ENCODE measurements at regions not wholly inside any gene's neighbourhood (a gene's known extent, or its start where the extent isn't known, plus 50 kb on each side); places are given as distances from the start of the nearest gene placed in this dataset.

GRCh38 chr9:21592063-21592338, 109.9 kb upstream of the IFNE start:
- no peak for TF ChIP-seq ZNF549 (CRISPR knock-in tag; IDR thresholded peaks at IDR 0.05)
- TF ChIP-seq ZEB1 (IDR thresholded peaks at IDR 0.05; ENCODE audit: insufficient replicate concordance, low read depth) = no peak
- Histone ChIP-seq H3K27me3 (ENCODE audit: control insufficient read depth in 1 of 2, insufficient read depth in 2 of 2, low read length in 2 of 2) (no peaks in the 10 kb centered on the region), H3K4me1 (ENCODE audit: insufficient read depth, low read length) (no peaks in the 10 kb centered on the region), H4K20me1 (ENCODE audit: insufficient read depth, low read length) (no peaks in the 10 kb centered on the region), H3K79me2 (ENCODE audit: insufficient read depth, low read length) (no peaks in the 10 kb centered on the region), H3K4me3 (replicated peaks in 1 of 3; ENCODE audit: insufficient read depth in 1 of 3, low read depth in 2 of 3, low read length in 3 of 3) (no peak overlapping the region), H3K36me3 (replicated peaks in 1 of 2; ENCODE audit: control insufficient read depth in 1 of 2, insufficient read depth in 2 of 2, low read length in 2 of 2) (no peaks in the 10 kb centered on the region), H3K9me3 (ENCODE audit: low read length) (no peaks in the 10 kb centered on the region), H2AFZ (ENCODE audit: low read length) (no peak overlapping the region), H3K27ac (ENCODE audit: extremely low read length, insufficient read depth, low read length) (no peak overlapping the region), H3K9ac (ENCODE audit: insufficient read depth, low read depth, low read length) (no peak overlapping the region), H3K4me2 (ENCODE audit: low read depth, low read length) (no peak overlapping the region)
- ChIA-PET CTCF (ENCODE audit: low intra/inter-chr PET ratio, low total read pairs) (no interaction called here), POLR2A (no interaction called here)
- DNase-seq (ENCODE audit: low spot score) (no peak), FAIRE-seq (no peak), ATAC-seq (no peak)
- BruUV-seq (replicated peaks) = no TSS peak
- WGBS (ENCODE audit: low lambda C conversion rate) = 33% methylated on average over 3 of the region's 3 CpGs
- intact Hi-C loops (cut with micrococcal nuclease; ENCODE audit: unreplicated experiment) (no loop called here), in situ Hi-C loops (cut with HindIII; ENCODE audit: extremely low pct_ligation_motif_present, low pct_unique_long_range_greater_than_20kb) (no loop called here)

- Histone ChIP-seq H3K27me3 (ENCODE audit: control insufficient read depth in 1 of 2, insufficient read depth in 2 of 2, low read length in 2 of 2) (no peaks in the 10 kb centered on the region), H3K9ac (ENCODE audit: insufficient read depth, low read depth, low read length) (no peak overlapping the region), H3K4me2 (ENCODE audit: low read depth, low read length) (no peak overlapping the region), H3K4me3 (replicated peaks in 1 of 3; ENCODE audit: insufficient read depth in 1 of 3, low read depth in 2 of 3, low read length in 3 of 3) (no peak overlapping the region), H3K79me2 (ENCODE audit: insufficient read depth, low read length) (no peaks in the 10 kb centered on the region), H3K4me1 (ENCODE audit: insufficient read depth, low read length) (no peaks in the 10 kb centered on the region), H3K27ac (ENCODE audit: extremely low read length, insufficient read depth, low read length) (no peak overlapping the region), H3K9me3 (ENCODE audit: low read length) (no peaks in the 10 kb centered on the region), H3K36me3 (replicated peaks in 1 of 2; ENCODE audit: control insufficient read depth in 1 of 2, insufficient read depth in 2 of 2, low read length in 2 of 2) (no peaks in the 10 kb centered on the region), H2AFZ (ENCODE audit: low read length) (no peak overlapping the region), H4K20me1 (ENCODE audit: insufficient read depth, low read length) (no peaks in the 10 kb centered on the region)
- DNase-seq (ENCODE audit: low spot score) (no peak), FAIRE-seq (no peak), ATAC-seq (no peak)
- in situ Hi-C loops (cut with HindIII; ENCODE audit: extremely low pct_ligation_motif_present, low pct_unique_long_range_greater_than_20kb) (no loop called here), intact Hi-C loops (cut with micrococcal nuclease; ENCODE audit: unreplicated experiment) (no loop called here)
- CTCF ChIA-PET (ENCODE audit: low intra/inter-chr PET ratio, low total read pairs) = no interaction called here
- WGBS (ENCODE audit: low lambda C conversion rate) = 4% methylated on average over 4 of the region's 4 CpGs
- BruUV-seq (replicated peaks) = no TSS peak
- POLR2A ChIA-PET = no interaction called here
- TF ChIP-seq PAF1 (CRISPR knock-in tag; IDR thresholded peaks at IDR 0.05) = no peak
- no peak for TF ChIP-seq FOSL2 (CRISPR knock-in tag; IDR thresholded peaks at IDR 0.05)
- TF ChIP-seq ZNF709 (CRISPR knock-in tag; IDR thresholded peaks at IDR 0.05) = no peak
- no peak for TF ChIP-seq ZNF646 (CRISPR knock-in tag; IDR thresholded peaks at IDR 0.05)
- TF ChIP-seq ZFP1 (CRISPR knock-in tag; IDR thresholded peaks at IDR 0.05) = no peak
- TF ChIP-seq GRHL1 (CRISPR knock-in tag; conservative IDR thresholded peaks at IDR 0.05) = no peak
- TF ChIP-seq KAT8 (CRISPR knock-in tag; IDR thresholded peaks at IDR 0.05) = no peak
- no peak for TF ChIP-seq ETS1 (CRISPR knock-in tag; IDR thresholded peaks at IDR 0.05)
- no peak for TF ChIP-seq ISX (CRISPR knock-in tag; conservative IDR thresholded peaks at IDR 0.05)
- TF ChIP-seq HDAC1 (CRISPR knock-in tag; IDR thresholded peaks at IDR 0.05) = no peak
Observed at GRCh38 chr9:21597284-21597683, 115.2 kb upstream of the IFNE start.

Measured in HepG2 (cell line).